IPS DF 6.9 (cell line): ENCODE measurements at regions not wholly inside any gene's neighbourhood (a gene's known extent, or its start where the extent isn't known, plus 50 kb on each side); places are given as distances from the start of the nearest gene placed in this dataset.
A peak's percentile ranks its signal among the peaks of the same experiment; 100 is the strongest.
"Not testable (repeated sequence)": the region's sequence is repeated elsewhere in the genome, so short reads cannot be mapped to it uniquely, and the experiment has no call there.

ENCODE experiments used
- DNase-seq: peaks from one replicate; pipeline ENCODE4 v3.0.0-alpha.2; 2013; ENCODE audit warnings: low read depth, low spot score
- H3K27ac ChIP-seq: one replicate; pipeline ENCODE4 v1.5.1; 2013; ENCODE audit warnings: low read length, control low read depth
- H3K27me3 ChIP-seq: 2 replicates; pipeline ENCODE4 v1.6.1; 2013; ENCODE audit warnings: mild to moderate bottlenecking, low read length; ENCODE audit not compliant: control insufficient read depth, insufficient read depth
- H3K36me3 ChIP-seq: 2 replicates; pipeline ENCODE4 v1.6.1; 2013; ENCODE audit warnings: low read length; ENCODE audit not compliant: control insufficient read depth, insufficient read depth
- H3K4me1 ChIP-seq: 2 replicates; pipeline ENCODE4 v1.6.1; 2013; ENCODE audit warnings: low read length; ENCODE audit not compliant: control insufficient read depth, insufficient read depth
- H3K4me3 ChIP-seq: 2 replicates; pipeline ENCODE4 v1.5.1; 2013; ENCODE audit warnings: mild to moderate bottlenecking, low read length
- H3K9me3 ChIP-seq: 2 replicates; pipeline ENCODE4 v1.6.1; 2013; ENCODE audit warnings: low read length, inconsistent platforms; ENCODE audit not compliant: control insufficient read depth, insufficient read depth
- WGBS: extraction: QIAGEN DNeasy Blood & Tissue Kit; methylation state at CpG from one replicate; pipeline ENCODE4 v1.1.7; 2013; ENCODE audit warnings: mixed read lengths, missing lambda C conversion rate; ENCODE audit not compliant: insufficient read length, insufficient coverage; 5-methylcytosine and 5-hydroxymethylcytosine counted together

- not testable (repeated sequence) for H3K4me3 ChIP-seq, DNase-seq, H3K36me3 ChIP-seq, H3K27ac ChIP-seq, H3K27me3 ChIP-seq, H3K9me3 ChIP-seq, H3K4me1 ChIP-seq
- WGBS = no CpG with 5 or more reads among the region's 2 CpGs
Measured at GRCh38 chr9:85792057-85792456, 50.3 kb upstream of the AGTPBP1 start.

GRCh38 chr9:85802978-85803695 lies 61.4 kb upstream of the AGTPBP1 start:
- no CpG with 5 or more reads among the region's 6 CpGs for WGBS
- not testable (repeated sequence) for H3K9me3 ChIP-seq, H3K4me1 ChIP-seq, H3K36me3 ChIP-seq, H3K27ac ChIP-seq, H3K4me3 ChIP-seq, DNase-seq, H3K27me3 ChIP-seq

GRCh38 chr9:85804847-85805133 lies 63.0 kb upstream of the AGTPBP1 start:
- DNase-seq, H3K27me3 ChIP-seq, H3K9me3 ChIP-seq, H3K4me1 ChIP-seq, H3K36me3 ChIP-seq, H3K27ac ChIP-seq: not testable (repeated sequence)
- H3K4me3 ChIP-seq = peak overlapping the region; percentile 57; the same call in 1 of the 2 replicates
- no CpG with 5 or more reads among the region's 16 CpGs for WGBS

- H3K27me3 ChIP-seq, H3K36me3 ChIP-seq, H3K9me3 ChIP-seq, DNase-seq, H3K4me1 ChIP-seq, H3K27ac ChIP-seq: not testable (repeated sequence)
- WGBS = no CpG with 5 or more reads among the region's 111 CpGs
- H3K4me3 ChIP-seq = peak overlapping the region; percentile 57; the same call in 1 of the 2 replicates
Measured at GRCh38 chr9:85805134-85806005, 63.6 kb upstream of the AGTPBP1 start.

GRCh38 chr9:85808329-85808728 lies 66.6 kb upstream of the AGTPBP1 start:
- not testable (repeated sequence) for DNase-seq, H3K36me3 ChIP-seq, H3K4me1 ChIP-seq, H3K4me3 ChIP-seq, H3K9me3 ChIP-seq, H3K27ac ChIP-seq, H3K27me3 ChIP-seq
- WGBS = no CpG with 5 or more reads among the region's 2 CpGs

GRCh38 chr9:85813388-85813787 lies 71.6 kb upstream of the AGTPBP1 start:
- not testable (repeated sequence) for H3K4me1 ChIP-seq, H3K27me3 ChIP-seq, H3K27ac ChIP-seq, H3K9me3 ChIP-seq, DNase-seq, H3K36me3 ChIP-seq, H3K4me3 ChIP-seq
- WGBS = no CpG with 5 or more reads among the region's 2 CpGs

- H3K27me3 ChIP-seq, DNase-seq, H3K36me3 ChIP-seq, H3K4me1 ChIP-seq, H3K27ac ChIP-seq, H3K4me3 ChIP-seq, H3K9me3 ChIP-seq: not testable (repeated sequence)
Measured at GRCh38 chr9:85814800-85815199, 73.0 kb upstream of the AGTPBP1 start.

- WGBS = no CpG with 5 or more reads among the region's 2 CpGs
- H3K27me3 ChIP-seq, DNase-seq, H3K36me3 ChIP-seq, H3K9me3 ChIP-seq, H3K27ac ChIP-seq, H3K4me3 ChIP-seq, H3K4me1 ChIP-seq: not testable (repeated sequence)
Measured at GRCh38 chr9:85818971-85819370, 77.2 kb upstream of the AGTPBP1 start.

- not testable (repeated sequence) for H3K27me3 ChIP-seq, DNase-seq, H3K4me1 ChIP-seq, H3K9me3 ChIP-seq, H3K36me3 ChIP-seq, H3K4me3 ChIP-seq, H3K27ac ChIP-seq
- no CpG with 5 or more reads among the region's 5 CpGs for WGBS
Measured at GRCh38 chr9:85820598-85820997, 78.8 kb upstream of the AGTPBP1 start.

GRCh38 chr9:85824949-85825348 lies 83.2 kb upstream of the AGTPBP1 start:
- H3K27ac ChIP-seq, DNase-seq: not testable (repeated sequence)
- WGBS = no CpG with 5 or more reads among the region's 1 CpG

GRCh38 chr9:85834591-85834990 lies 92.8 kb upstream of the AGTPBP1 start:
- no CpG with 5 or more reads among the region's 1 CpG for WGBS
- H3K36me3 ChIP-seq, H3K9me3 ChIP-seq, DNase-seq, H3K27me3 ChIP-seq, H3K4me3 ChIP-seq, H3K4me1 ChIP-seq, H3K27ac ChIP-seq: not testable (repeated sequence)

More at GRCh38 chr9:85824949-85825348, 83.2 kb upstream of the AGTPBP1 start:
- not testable (repeated sequence) for H3K36me3 ChIP-seq, H3K9me3 ChIP-seq, H3K4me3 ChIP-seq, H3K4me1 ChIP-seq, H3K27me3 ChIP-seq
